Panc1 (cell line): ENCODE measurements at regions not wholly inside any gene's neighbourhood (a gene's known extent, or its start where the extent isn't known, plus 50 kb on each side); places are given as distances from the start of the nearest gene placed in this dataset.

Source experiments
- ATAC-seq: fragments of 200-7000 bp; cut with Tn5 transposase; 2 replicates; pipeline ENCODE4 v1.9.1; 2020; ENCODE audit warnings: mild to moderate bottlenecking, moderate library complexity
- BruUV-seq: library from RNA; stranded (reverse); fragments of 400-500 nt; replicated peaks from 2 replicates; lab custom pipeline; 2021; lab: Mats Ljungman, UMichigan
- CTCF ChIA-PET: fragments of 300-600 bp; sonication (Branson Sonifier 250); formaldehyde crosslinking; loops from one replicate; lab custom pipeline; 2022; ENCODE audit warnings: antibody characterized with exemption; lab: Charles Lee
- POLR2A ChIA-PET: fragments of 300-600 bp; sonication (Branson Sonifier 250); formaldehyde crosslinking; loops from one replicate; lab custom pipeline; 2022; ENCODE audit warnings: antibody characterized with exemption; lab: Charles Lee
- DNase-seq: peaks from one replicate; pipeline ENCODE4 v3.0.0-alpha.2; 2010; ENCODE audit warnings: low read depth, low spot score
- H3K27ac ChIP-seq: 2 replicates; pipeline ENCODE4 v1.5.1; 2011; ENCODE audit warnings: mild to moderate bottlenecking, low read length, inconsistent platforms
- H3K27me3 ChIP-seq: fragments of 200-500 bp; sonication (Bioruptor generic); 2 replicates; pipeline ENCODE4 v1.6.0; 2014; ENCODE audit warnings: low read length, inconsistent platforms; ENCODE audit not compliant: control insufficient read depth, insufficient read depth
- H3K36me3 ChIP-seq: fragments of 200-500 bp; sonication (Bioruptor generic); 2 replicates; pipeline ENCODE4 v1.5.1; 2014; ENCODE audit warnings: inconsistent platforms, mild to moderate bottlenecking, low read length, moderate library complexity; ENCODE audit not compliant: control insufficient read depth, insufficient read depth
- H3K4me1 ChIP-seq: 2 replicates; pipeline ENCODE4 v1.5.1; 2011; ENCODE audit warnings: inconsistent platforms, mild to moderate bottlenecking, low read length, moderate library complexity; ENCODE audit not compliant: control insufficient read depth, insufficient read depth
- H3K4me3 ChIP-seq, 2 experiments: 2 replicates each; pipeline ENCODE4 v1.5.1; 2011 to 2012; ENCODE audit warnings: low read depth in 2 of 2, low read length in 2 of 2, mild to moderate bottlenecking in 2 of 2, inconsistent platforms in 1 of 2, moderate library complexity in 1 of 2
- H3K9me3 ChIP-seq: fragments of 200-500 bp; sonication (Bioruptor generic); 2 replicates; pipeline ENCODE4 v1.5.1; 2014; ENCODE audit warnings: low read depth, mild to moderate bottlenecking, inconsistent platforms, low read length, moderate library complexity; ENCODE audit not compliant: control insufficient read depth, insufficient read depth
- POLR2AphosphoS5 ChIP-seq: IDR thresholded peaks from 2 replicates; pipeline ENCODE4 v1.6.1; 2012; ENCODE audit warnings: mild to moderate bottlenecking, low read depth, low read length, moderate library complexity
- SIN3A ChIP-seq: IDR thresholded peaks from 2 replicates; pipeline ENCODE4 v1.6.1; 2012; ENCODE audit warnings: low read depth, mild to moderate bottlenecking, low read length, moderate library complexity, borderline replicate concordance; ENCODE audit not compliant: insufficient read depth
- TCF7L2 ChIP-seq: IDR thresholded peaks from 2 replicates; pipeline ENCODE4 v1.6.1; 2011; ENCODE audit warnings: mild to moderate bottlenecking, low read depth, low read length, inconsistent platforms
- in situ Hi-C: cut with HindIII; loops from 2 replicates; pipeline ENCODE4 v1.10.0; 2016; ENCODE audit warnings: low sequenced_read_pairs, low pct_unique_long_range_greater_than_20kb
- intact Hi-C: fragments of 100-400 bp; cut with micrococcal nuclease; formaldehyde crosslinking; loops from one replicate; pipeline ENCODE4 v1.10.0; 2022; ENCODE audit not compliant: unreplicated experiment
- TF ChIP-seq, protein P1 (sequence below), 2 experiments: IDR thresholded peaks; 2 replicates each; pipeline ENCODE4 v1.6.1; 2011 to 2012; ENCODE audit warnings: low read depth in 2 of 2, control low read depth in 1 of 2, low read length in 1 of 2, mild to moderate bottlenecking in 1 of 2, moderate library complexity in 1 of 2; ENCODE audit not compliant: insufficient read depth in 1 of 2
- TF ChIP-seq, protein P2 (sequence below): fragments of 450-650 bp; IDR thresholded peaks from 2 replicates; pipeline ENCODE4 v1.5.1; 2017; ENCODE audit warnings: mild to moderate bottlenecking

DNA sequence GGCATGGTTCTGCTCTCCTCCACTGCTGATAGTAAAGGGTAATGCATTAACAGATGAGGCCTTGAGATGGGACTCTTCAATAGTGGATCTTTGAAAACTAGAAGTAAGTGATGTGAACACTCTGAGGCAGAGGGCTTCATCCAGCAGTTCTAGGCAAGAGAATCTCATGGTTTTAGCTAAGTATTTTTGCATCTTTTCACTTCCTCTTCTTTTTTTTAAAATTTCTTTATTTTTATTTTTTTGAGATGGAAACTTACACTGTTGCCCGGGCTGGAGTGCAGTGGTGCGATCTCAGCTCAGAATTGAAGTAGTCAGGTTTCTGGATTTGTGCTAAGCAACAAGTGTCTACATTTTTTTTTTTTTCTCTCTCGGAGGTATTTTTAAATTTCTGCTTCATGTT is 101.9 kb downstream of the MTRR start:
- no peak for DNase-seq
- Histone ChIP-seq H3K27me3 (no peaks in the 10 kb centered on the region), H3K36me3 (no peaks in the 10 kb centered on the region), H3K27ac (no peak overlapping the region), H3K4me3 (no peak overlapping the region), H3K4me1 (no peaks in the 10 kb centered on the region), H3K9me3 (no peaks in the 10 kb centered on the region)
- POLR2A ChIA-PET = no interaction called here
- no peak for TF ChIP-seq SIN3A
- no peak for TF ChIP-seq POLR2AphosphoS5
- TF ChIP-seq, protein P1, sequence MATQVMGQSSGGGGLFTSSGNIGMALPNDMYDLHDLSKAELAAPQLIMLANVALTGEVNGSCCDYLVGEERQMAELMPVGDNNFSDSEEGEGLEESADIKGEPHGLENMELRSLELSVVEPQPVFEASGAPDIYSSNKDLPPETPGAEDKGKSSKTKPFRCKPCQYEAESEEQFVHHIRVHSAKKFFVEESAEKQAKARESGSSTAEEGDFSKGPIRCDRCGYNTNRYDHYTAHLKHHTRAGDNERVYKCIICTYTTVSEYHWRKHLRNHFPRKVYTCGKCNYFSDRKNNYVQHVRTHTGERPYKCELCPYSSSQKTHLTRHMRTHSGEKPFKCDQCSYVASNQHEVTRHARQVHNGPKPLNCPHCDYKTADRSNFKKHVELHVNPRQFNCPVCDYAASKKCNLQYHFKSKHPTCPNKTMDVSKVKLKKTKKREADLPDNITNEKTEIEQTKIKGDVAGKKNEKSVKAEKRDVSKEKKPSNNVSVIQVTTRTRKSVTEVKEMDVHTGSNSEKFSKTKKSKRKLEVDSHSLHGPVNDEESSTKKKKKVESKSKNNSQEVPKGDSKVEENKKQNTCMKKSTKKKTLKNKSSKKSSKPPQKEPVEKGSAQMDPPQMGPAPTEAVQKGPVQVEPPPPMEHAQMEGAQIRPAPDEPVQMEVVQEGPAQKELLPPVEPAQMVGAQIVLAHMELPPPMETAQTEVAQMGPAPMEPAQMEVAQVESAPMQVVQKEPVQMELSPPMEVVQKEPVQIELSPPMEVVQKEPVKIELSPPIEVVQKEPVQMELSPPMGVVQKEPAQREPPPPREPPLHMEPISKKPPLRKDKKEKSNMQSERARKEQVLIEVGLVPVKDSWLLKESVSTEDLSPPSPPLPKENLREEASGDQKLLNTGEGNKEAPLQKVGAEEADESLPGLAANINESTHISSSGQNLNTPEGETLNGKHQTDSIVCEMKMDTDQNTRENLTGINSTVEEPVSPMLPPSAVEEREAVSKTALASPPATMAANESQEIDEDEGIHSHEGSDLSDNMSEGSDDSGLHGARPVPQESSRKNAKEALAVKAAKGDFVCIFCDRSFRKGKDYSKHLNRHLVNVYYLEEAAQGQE (IDR thresholded peaks at IDR 0.05; ENCODE audit: insufficient read depth in 1 of 2, low read depth in 2 of 2, low read length in 1 of 2) = no peak
- no peak for TF ChIP-seq TCF7L2
- TF ChIP-seq, protein P2, sequence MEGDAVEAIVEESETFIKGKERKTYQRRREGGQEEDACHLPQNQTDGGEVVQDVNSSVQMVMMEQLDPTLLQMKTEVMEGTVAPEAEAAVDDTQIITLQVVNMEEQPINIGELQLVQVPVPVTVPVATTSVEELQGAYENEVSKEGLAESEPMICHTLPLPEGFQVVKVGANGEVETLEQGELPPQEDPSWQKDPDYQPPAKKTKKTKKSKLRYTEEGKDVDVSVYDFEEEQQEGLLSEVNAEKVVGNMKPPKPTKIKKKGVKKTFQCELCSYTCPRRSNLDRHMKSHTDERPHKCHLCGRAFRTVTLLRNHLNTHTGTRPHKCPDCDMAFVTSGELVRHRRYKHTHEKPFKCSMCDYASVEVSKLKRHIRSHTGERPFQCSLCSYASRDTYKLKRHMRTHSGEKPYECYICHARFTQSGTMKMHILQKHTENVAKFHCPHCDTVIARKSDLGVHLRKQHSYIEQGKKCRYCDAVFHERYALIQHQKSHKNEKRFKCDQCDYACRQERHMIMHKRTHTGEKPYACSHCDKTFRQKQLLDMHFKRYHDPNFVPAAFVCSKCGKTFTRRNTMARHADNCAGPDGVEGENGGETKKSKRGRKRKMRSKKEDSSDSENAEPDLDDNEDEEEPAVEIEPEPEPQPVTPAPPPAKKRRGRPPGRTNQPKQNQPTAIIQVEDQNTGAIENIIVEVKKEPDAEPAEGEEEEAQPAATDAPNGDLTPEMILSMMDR = no peak
- no TSS peak for BruUV-seq
- CTCF ChIA-PET = no interaction called here
- no peak for ATAC-seq
- intact Hi-C loops = no loop called here
- in situ Hi-C loops = no loop called here

DNA sequence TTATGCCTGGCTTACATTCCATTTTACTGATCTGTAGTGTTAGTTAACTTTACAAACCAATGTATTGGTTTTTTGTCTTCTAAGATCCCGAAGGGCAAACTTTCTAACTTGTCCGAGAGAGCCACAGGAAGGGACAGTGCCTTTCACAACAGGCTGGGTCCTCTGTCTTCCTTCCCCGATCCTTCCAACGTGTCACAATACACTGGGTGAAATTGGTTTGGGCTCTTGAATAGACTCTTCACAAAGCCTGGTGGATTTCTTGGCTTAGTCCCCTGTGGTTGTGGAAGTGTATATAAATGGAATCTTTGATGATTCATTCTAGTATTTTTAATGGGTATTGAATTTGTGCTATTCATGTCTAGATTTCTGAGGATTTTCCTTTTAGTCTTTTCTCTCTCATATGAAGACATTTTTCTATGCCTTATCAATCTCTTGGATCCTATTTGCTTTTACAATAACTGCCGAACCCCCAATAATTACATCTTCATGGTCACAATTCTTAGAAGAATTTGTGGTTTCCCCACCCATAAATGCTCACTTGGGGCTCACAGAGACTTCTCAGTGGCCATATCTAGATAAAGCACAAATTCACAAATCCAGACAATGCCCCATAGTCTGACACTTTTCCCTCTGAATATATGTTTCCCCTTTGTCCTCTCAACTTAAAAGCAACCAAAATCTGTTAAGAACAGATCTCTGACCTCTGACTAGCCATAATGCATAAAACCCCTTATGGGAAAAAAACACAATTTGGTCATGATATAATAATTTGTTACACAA is 107.7 kb downstream of the MTRR start:
- H3K4me3 ChIP-seq = no peak overlapping the region
- H3K9me3 ChIP-seq = no peaks in the 10 kb centered on the region
- TF ChIP-seq POLR2AphosphoS5 = no peak
- H3K27ac ChIP-seq = no peak overlapping the region
- no TSS peak for BruUV-seq
- in situ Hi-C loops (no loop called here), intact Hi-C loops (no loop called here)
- no peaks in the 10 kb centered on the region for H3K4me1 ChIP-seq
- no peaks in the 10 kb centered on the region for H3K36me3 ChIP-seq
- ChIA-PET CTCF (no interaction called here), POLR2A (no interaction called here)
- DNase-seq (no peak), ATAC-seq (no peak)
- no peaks in the 10 kb centered on the region for H3K27me3 ChIP-seq

DNA sequence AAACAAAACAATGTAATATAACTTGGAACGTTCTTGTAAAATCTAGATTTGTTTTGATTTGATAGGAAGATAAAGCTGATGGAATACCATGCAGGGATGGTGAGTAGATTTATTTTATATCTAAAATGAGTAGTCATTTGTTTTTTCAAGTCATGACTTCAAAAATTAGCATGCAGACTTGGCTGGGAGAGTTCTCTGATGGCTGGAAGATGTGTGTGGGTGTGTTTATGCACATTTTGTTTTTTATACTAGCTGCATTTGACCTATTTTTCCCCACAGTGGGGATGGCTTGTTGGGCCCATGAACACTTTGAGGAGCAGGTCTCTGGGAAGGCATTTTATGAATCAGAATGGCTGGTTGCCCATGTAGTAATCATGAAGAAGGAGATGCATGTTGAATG is 109.2 kb downstream of the MTRR start:
- TF ChIP-seq, protein P2 = no peak
- no peak for TF ChIP-seq SIN3A
- no peak for TF ChIP-seq TCF7L2
- TF ChIP-seq, protein P1 (IDR thresholded peaks at IDR 0.05; ENCODE audit: insufficient read depth in 1 of 2, low read depth in 2 of 2, low read length in 1 of 2) = no peak
- TF ChIP-seq POLR2AphosphoS5 = no peak
- DNase-seq (no peak), ATAC-seq (no peak)
- Histone ChIP-seq H3K9me3 (no peaks in the 10 kb centered on the region), H3K27me3 (no peaks in the 10 kb centered on the region), H3K4me1 (no peaks in the 10 kb centered on the region), H3K27ac (no peak overlapping the region), H3K4me3 (no peak overlapping the region), H3K36me3 (no peaks in the 10 kb centered on the region)
- no TSS peak for BruUV-seq
- intact Hi-C loops (no loop called here), in situ Hi-C loops (no loop called here)
- CTCF ChIA-PET = no interaction called here
- POLR2A ChIA-PET = no interaction called here
